Fibroblast of lung (primary cell): ENCODE measurements at regions not wholly inside any gene's neighbourhood (a gene's known extent, or its start where the extent isn't known, plus 50 kb on each side); places are given as distances from the start of the nearest gene placed in this dataset.

Experiments used
- DNase-seq, 2 donors: peaks; one replicate each; pipeline versions ENCODE4 v3.0.0 to v3.0.0-alpha.2; 2010; ENCODE audit warnings: low read depth in 2 of 2
- H2AFZ ChIP-seq: 2 replicates; pipeline ENCODE4 v1.5.1; 2012; ENCODE audit warnings: low read length, control low read depth, inconsistent platforms
- H3K27ac ChIP-seq: 2 replicates; pipeline ENCODE4 v1.5.1; 2011; ENCODE audit warnings: low read length, control low read depth; ENCODE audit not compliant: insufficient read depth
- H3K27me3 ChIP-seq: 2 replicates; pipeline ENCODE4 v1.5.1; 2011; ENCODE audit warnings: mild to moderate bottlenecking, low read length; ENCODE audit not compliant: control insufficient read depth, insufficient read depth
- H3K36me3 ChIP-seq: 2 replicates; pipeline ENCODE4 v1.5.1; 2011; ENCODE audit warnings: low read length; ENCODE audit not compliant: control insufficient read depth, insufficient read depth
- H3K4me1 ChIP-seq: 2 replicates; pipeline ENCODE4 v1.5.1; 2011; ENCODE audit warnings: low read length; ENCODE audit not compliant: control insufficient read depth, insufficient read depth; ENCODE audit errors: extremely low read depth
- H3K4me2 ChIP-seq: 2 replicates; pipeline ENCODE4 v1.5.1; 2011; ENCODE audit warnings: low read length, control low read depth; ENCODE audit not compliant: insufficient read depth; ENCODE audit errors: extremely low read depth
- H3K4me3 ChIP-seq, 4 experiments: fragments of 200-600 bp in 1 of 4; sonication (generic) in 1 of 4; replicated peaks in 1 of 4; 2 replicates each; pipeline ENCODE4 v1.5.1; 2011 to 2016; ENCODE audit warnings: low read length in 4 of 4, low read depth in 3 of 4, mild to moderate bottlenecking in 3 of 4, control low read depth in 2 of 4, inconsistent platforms in 1 of 4, mixed read lengths in 1 of 4; ENCODE audit not compliant: insufficient read depth in 1 of 4; ENCODE audit errors: control extremely low read depth in 1 of 4
- H3K79me2 ChIP-seq: 2 replicates; pipeline ENCODE4 v1.5.1; 2012; ENCODE audit warnings: mild to moderate bottlenecking, low read length, inconsistent platforms; ENCODE audit not compliant: control insufficient read depth, insufficient read depth
- H3K9ac ChIP-seq: 2 replicates; pipeline ENCODE4 v1.5.1; 2011; ENCODE audit warnings: mild to moderate bottlenecking, low read length, control low read depth; ENCODE audit not compliant: insufficient read depth
- H3K9me3 ChIP-seq: 2 replicates; pipeline ENCODE4 v1.5.1; 2012; ENCODE audit warnings: low read depth, low read length; ENCODE audit not compliant: control insufficient read depth, insufficient read depth
- H4K20me1 ChIP-seq: 2 replicates; pipeline ENCODE4 v1.5.1; 2011; ENCODE audit warnings: low read length; ENCODE audit not compliant: control insufficient read depth, insufficient read depth; ENCODE audit errors: extremely low read depth
- EZH2 ChIP-seq: IDR thresholded peaks from 2 replicates; pipeline ENCODE4 v1.5.1; 2012; ENCODE audit warnings: low read length, control low read depth, mild to moderate bottlenecking; ENCODE audit errors: missing control alignments
- TF ChIP-seq, protein P1 (sequence below), 2 donors: IDR thresholded peaks in 1 of 2; conservative IDR thresholded peaks in 1 of 2; 1 replicate in 1 of 2; 2 replicates in 1 of 2; pipeline ENCODE4 v1.5.1; 2011 to 2012; ENCODE audit warnings: low read length in 2 of 2, control low read depth in 1 of 2, inconsistent platforms in 1 of 2, low read depth in 1 of 2, mild to moderate bottlenecking in 1 of 2

GRCh38 chr10:62457196-62457595 is 83.0 kb downstream of the ZNF365 start:
- TF ChIP-seq, protein P1, sequence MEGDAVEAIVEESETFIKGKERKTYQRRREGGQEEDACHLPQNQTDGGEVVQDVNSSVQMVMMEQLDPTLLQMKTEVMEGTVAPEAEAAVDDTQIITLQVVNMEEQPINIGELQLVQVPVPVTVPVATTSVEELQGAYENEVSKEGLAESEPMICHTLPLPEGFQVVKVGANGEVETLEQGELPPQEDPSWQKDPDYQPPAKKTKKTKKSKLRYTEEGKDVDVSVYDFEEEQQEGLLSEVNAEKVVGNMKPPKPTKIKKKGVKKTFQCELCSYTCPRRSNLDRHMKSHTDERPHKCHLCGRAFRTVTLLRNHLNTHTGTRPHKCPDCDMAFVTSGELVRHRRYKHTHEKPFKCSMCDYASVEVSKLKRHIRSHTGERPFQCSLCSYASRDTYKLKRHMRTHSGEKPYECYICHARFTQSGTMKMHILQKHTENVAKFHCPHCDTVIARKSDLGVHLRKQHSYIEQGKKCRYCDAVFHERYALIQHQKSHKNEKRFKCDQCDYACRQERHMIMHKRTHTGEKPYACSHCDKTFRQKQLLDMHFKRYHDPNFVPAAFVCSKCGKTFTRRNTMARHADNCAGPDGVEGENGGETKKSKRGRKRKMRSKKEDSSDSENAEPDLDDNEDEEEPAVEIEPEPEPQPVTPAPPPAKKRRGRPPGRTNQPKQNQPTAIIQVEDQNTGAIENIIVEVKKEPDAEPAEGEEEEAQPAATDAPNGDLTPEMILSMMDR (conservative IDR thresholded peaks at IDR 0.05 in 1 of 2, IDR thresholded peaks at IDR 0.05 in 1 of 2; ENCODE audit: low read depth in 1 of 2, low read length in 2 of 2) = no peak
- TF ChIP-seq EZH2 = no peak
- H4K20me1 ChIP-seq = no peaks in the 10 kb centered on the region
- H3K4me3 ChIP-seq = no peak overlapping the region
- no peak overlapping the region for H3K27ac ChIP-seq
- H3K4me1 ChIP-seq = peaks cover 9% of the 10 kb centered on the region
- no peaks in the 10 kb centered on the region for H3K79me2 ChIP-seq
- no peak for DNase-seq
- no peaks in the 10 kb centered on the region for H3K27me3 ChIP-seq
- H3K9ac ChIP-seq = no peak overlapping the region
- H3K9me3 ChIP-seq = no peaks in the 10 kb centered on the region
- no peaks in the 10 kb centered on the region for H3K36me3 ChIP-seq
- H2AFZ ChIP-seq = no peak overlapping the region
- no peak overlapping the region for H3K4me2 ChIP-seq

DNA sequence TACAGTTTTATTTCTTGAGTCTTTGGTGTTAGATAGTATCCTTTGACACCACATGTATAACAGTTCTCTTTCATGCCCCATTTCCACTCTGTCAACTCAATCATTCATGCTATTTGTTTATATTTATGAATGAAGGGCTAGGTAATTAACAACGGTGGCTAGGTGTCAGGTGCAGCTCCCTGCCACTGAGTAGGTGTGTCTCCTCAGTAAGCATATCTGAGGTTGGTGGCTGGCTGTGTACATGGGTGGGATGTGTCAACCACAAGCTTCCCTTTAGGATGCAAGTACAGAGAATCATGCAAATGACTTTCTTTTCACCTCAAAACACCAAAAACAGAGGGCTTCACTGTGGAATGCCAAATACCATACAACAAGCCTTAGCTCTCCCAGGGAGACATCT is 83.4 kb downstream of the ZNF365 start:
- no peaks in the 10 kb centered on the region for H3K9me3 ChIP-seq
- H3K4me2 ChIP-seq = no peak overlapping the region
- no peak overlapping the region for H2AFZ ChIP-seq
- no peaks in the 10 kb centered on the region for H3K36me3 ChIP-seq
- H3K79me2 ChIP-seq = no peaks in the 10 kb centered on the region
- no peaks in the 10 kb centered on the region for H3K27me3 ChIP-seq
- no peak for TF ChIP-seq EZH2
- TF ChIP-seq, protein P1 (conservative IDR thresholded peaks at IDR 0.05 in 1 of 2, IDR thresholded peaks at IDR 0.05 in 1 of 2; ENCODE audit: low read depth in 1 of 2, low read length in 2 of 2) = no peak
- no peak overlapping the region for H3K4me3 ChIP-seq
- peaks cover 9% of the 10 kb centered on the region for H3K4me1 ChIP-seq
- H3K9ac ChIP-seq = no peak overlapping the region
- H3K27ac ChIP-seq = no peak overlapping the region
- DNase-seq = no peak
- H4K20me1 ChIP-seq = no peaks in the 10 kb centered on the region

- H3K27me3 ChIP-seq = no peaks in the 10 kb centered on the region
- no peak overlapping the region for H2AFZ ChIP-seq
- peaks cover 9% of the 10 kb centered on the region for H3K4me1 ChIP-seq
- no peaks in the 10 kb centered on the region for H3K9me3 ChIP-seq
- H3K27ac ChIP-seq = no peak overlapping the region
- no peaks in the 10 kb centered on the region for H3K79me2 ChIP-seq
- H3K9ac ChIP-seq = no peak overlapping the region
- no peak overlapping the region for H3K4me3 ChIP-seq
- peak overlapping the region; percentile 64 for H3K4me2 ChIP-seq
- H3K36me3 ChIP-seq = no peaks in the 10 kb centered on the region
- no peaks in the 10 kb centered on the region for H4K20me1 ChIP-seq
- no peak for TF ChIP-seq EZH2
- TF ChIP-seq, protein P1 (conservative IDR thresholded peaks at IDR 0.05 in 1 of 2, IDR thresholded peaks at IDR 0.05 in 1 of 2; ENCODE audit: low read depth in 1 of 2, low read length in 2 of 2) = no peak
- peak; percentile 70 to 75 for DNase-seq
Measured at GRCh38 chr10:62459072-62459471, 84.9 kb downstream of the ZNF365 start.
